ENCODE measurements at regions not wholly inside any gene's neighbourhood (a gene's known extent, or its start where the extent isn't known, plus 50 kb on each side); places are given as distances from the start of the nearest gene placed in this dataset.
"Not testable (repeated sequence)": the region's sequence is repeated elsewhere in the genome, so short reads cannot be mapped to it uniquely, and the experiment has no call there.

DNA sequence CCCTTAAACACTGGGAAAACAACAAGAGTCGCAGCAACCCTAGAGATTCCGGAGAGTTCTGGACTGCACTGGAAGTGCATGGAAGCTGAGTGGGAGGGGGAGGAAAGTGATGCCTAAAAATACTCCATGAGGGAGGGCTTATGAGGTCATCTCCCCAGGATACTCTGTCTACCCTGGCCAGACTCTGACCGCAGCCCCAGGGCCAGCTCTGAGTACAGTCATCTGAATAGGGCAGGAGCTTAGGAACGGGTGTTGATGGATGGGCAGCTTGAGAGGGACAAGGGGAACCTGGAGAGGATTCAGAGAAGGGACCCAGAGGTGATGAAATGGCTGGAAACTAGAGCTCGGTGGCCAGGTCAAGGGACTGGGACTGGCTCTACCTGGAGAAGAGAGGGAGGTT is 79.3 kb upstream of the IGFBP5 start:
- peak; percentile 76 for DNase-seq

GRCh38 chr2:216774180-216774579 is 78.8 kb upstream of the IGFBP5 start:
- peak; percentile 27 for DNase-seq

GRCh38 chr2:216773072-216773471 is 77.7 kb upstream of the IGFBP5 start:
- DNase-seq = no peak

DNA sequence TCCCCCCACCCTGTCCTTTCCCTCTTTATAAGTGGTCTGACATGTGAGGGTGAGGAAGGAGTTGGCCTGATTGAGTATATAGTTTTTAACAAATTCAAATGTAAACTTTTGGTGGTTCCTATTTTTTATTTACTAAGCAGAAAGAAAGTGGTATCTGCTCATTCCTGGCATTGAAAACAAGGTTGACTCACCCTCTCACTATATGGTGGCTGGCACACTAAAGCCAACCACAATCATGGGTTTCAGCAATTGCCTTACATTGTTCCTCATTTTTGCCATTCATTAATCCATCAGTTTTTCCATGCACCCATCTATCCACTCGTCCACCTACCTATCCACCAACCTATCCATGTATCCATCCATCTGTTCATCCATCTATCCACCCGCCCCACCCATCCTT is 75.4 kb upstream of the IGFBP5 start:
- DNase-seq = no peak

GRCh38 chr2:216770050-216770449 is 74.7 kb upstream of the IGFBP5 start:
- no peak for DNase-seq

DNA sequence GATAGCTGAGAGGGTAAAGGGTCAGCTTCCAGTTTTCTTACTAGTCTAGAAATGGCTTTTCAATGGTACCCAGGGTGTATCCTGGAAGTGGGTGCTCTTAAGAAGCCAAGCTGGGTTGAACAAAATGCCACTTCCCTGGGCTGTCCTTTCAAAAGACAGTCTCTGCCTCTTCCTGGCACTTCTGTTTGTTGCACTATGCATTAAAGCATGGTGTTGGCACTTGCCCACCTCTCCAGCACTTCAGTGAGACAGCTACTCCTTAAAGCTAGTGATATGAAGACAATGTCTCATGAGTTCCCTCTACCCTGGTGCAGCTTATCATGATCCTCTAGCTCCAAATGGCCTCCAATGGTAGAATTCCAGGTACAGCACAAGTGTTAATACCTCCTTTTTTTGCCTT is 74.3 kb upstream of the IGFBP5 start:
- DNase-seq = no peak

DNA sequence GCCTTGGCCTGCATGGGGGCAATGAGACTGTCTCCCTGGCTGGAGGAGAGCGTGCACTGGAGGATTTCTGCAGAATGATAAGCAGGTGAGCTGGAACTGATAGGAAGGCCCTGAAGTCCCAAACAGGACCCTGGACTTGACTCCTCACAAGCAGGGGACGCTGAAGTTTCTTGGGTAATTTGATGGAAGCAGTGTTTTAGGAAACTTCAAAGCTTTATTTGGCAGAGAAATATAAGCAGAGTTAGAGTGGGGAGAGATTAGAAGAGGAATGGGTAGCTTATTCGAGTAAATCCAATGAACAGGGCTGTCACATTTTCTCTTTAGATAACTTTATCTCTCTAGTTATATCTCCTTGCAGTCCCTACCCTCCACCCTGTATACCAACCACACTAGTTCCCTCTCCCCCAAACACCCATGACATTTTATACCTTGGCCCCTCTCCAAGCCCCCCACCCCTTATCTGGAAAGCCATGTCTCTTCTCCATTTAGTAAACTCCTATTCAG is 73.6 kb upstream of the IGFBP5 start:
- no peak for DNase-seq

- DNase-seq = no peak
Measured at GRCh38 chr2:216765761-216766262, 70.5 kb upstream of the IGFBP5 start.

DNA sequence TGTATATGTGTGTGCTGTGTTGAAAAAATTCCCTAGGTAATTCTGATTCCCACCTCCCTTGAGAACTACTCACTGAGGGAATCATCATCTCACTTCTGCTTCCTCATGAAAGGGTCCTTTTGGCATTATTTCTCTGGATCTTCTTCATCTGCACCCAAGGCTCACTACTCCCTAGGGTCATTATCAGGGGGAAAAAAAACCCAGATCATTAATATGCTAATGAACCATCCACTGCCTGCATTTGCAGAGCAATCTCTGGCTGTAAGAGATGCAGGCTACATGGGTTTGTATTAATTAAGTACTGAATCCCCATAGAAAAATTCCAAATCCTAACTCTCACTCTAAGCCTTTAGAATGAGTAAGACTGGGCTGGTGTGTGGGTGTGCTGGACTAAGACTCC is 68.0 kb upstream of the IGFBP5 start:
- DNase-seq = no peak

DNA sequence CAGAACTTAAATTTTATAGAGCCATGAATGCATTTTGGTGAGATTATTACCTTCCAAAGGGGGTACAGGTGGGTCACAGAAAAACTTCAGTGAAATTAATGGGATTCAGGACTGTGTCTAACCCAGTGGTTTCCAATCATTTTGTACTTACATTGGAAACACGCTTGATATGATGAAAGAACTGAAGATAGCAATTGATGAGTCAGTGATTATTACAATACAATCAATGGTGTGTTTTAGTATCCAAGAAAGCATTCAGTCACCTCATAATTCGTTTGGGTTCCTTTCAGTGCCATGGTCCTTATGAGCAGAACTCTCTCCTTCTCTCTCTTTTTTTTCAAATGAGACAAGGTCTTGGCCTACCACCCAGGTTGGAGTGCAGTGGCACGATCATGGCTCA is 66.5 kb upstream of the IGFBP5 start:
- no peak for DNase-seq

DNA sequence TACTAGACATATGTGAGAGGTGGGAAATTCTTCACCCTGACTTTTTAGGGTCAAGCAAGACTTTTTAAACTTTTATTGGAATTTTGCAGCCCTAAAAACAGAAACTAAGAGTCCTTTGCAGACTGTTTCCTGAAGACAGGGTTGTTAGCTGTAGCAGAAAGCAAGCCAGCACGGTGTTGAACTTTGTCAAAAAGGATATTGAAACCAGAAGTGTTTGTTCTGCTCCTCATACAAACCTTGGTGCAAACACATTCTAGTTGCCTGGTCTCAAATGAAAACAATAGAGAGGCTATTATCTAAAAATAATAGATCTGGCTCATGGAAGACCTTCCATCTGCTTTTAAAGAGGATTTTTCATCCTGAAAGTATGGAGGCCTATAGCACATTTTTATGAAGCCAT is 65.8 kb upstream of the IGFBP5 start:
- DNase-seq = no peak

DNA sequence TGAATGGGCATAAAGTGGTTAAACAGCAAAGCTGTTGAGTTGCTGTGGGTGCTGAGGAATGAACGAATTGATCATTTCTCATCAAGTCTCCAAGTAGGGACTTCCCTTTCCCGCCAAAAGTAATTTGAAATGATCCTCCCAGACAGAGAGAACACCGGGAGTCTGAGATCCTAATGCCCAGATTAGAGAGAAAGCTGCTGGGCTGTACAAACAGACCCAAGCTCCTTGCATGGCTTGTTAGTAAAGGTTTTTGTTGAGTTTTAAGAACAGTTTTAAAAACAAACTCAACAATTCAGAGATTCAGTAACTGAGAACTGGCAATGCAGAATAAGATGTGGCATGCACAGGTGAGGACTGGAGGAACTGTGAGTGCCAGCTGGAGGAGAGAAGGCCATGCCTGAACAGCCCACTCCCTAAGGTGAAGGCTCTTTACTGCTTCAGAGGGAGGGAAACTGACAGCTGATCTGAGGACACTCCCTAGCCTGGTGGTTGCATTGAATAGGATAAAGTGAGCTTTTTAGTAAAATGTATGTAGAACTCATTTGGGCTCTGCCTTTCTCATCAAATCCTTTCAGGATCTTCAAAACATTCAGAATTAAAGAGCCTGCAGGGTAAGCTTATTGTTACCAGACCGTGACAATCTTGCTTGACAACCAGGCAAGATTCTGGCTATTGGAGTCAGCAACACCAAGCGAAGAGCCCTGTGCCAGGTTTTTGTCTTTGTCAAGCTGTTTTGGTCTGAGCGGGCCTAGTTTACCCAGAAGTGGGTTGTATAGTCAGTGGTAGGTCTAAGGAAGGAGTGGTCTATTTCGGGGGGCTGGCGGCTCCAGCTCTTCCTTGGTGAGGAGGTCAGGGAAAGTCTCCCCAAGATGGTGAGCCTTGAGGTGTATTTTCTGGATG is 63.2 kb upstream of the IGFBP5 start:
- no peak for DNase-seq

DNA sequence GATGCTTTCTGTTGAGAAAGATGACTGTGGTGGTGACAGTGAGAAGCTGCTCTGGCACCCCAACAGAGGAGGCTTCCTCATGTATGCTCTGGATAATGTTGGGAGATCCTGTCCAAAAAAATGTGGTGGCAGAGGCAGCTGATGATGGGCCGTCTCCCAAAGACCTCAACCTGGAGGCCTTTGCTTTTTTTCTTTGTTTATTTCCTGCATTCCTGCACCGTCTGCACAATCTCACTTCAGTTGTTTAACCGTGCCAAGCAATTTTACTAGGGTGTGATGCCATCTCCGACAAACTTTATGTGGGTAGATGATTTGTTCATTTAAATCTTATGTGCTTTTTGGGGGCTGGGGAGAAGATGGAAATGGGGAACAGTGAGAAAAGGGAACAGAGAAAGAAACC is 62.2 kb upstream of the IGFBP5 start:
- DNase-seq = no peak

- no peak for DNase-seq
Measured at GRCh38 chr2:216756435-216756834, 61.1 kb upstream of the IGFBP5 start.

DNA sequence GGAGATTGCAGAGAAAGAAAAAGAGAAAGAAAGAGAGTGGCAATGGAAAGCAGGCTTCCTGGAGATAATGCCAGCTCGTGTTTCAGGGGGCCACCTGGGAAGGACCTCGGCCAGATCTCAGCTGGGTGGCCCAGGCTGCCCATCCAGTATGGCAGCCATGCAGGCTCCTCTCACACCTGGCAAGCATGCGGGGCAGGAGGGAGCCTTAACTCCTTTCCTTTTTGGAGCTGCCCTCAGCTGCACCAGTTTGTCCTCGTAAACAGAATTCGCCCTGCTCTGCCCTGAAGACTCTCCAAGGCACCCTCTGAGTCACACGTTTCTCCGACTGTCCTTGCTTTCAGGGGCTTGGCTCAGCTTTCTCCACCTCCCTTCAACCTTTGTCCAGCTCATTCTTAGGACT is 59.5 kb upstream of the IGFBP5 start:
- no peak for DNase-seq

GRCh38 chr2:216754336-216754735 is 59.0 kb upstream of the IGFBP5 start:
- no peak for DNase-seq

DNA sequence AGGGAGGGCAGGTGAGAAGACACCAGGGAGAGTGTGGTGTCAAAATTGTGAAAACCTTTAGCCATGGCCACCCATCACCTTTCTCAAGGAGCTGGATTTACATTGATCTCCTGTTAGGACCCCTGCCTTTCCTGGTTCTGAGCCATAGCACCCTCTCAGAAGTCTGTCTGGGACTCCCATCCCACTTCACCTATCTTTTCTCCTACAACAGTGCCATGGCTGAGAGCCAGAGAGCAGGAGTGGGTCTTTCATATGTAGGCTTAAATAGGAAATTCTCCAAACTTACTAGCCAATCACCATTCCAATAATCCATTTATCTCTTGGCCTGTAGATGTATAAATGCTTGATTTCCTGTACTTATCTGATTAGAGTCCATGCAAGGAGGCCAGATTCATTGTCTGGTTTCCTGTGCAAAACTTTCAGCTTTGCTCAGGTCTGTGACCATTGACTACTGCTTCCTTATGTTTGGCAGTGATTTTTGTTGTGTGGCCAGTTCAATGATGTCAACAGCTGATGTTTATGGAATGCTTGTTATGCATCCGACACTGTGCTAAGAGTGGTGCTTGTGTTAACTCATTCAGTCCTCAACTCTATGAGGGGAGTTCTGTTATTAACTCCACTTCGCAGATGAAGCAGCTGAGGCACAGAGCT is 57.6 kb upstream of the IGFBP5 start:
- DNase-seq = no peak

- DNase-seq = not testable (repeated sequence)
Measured at GRCh38 chr2:216750750-216751149, 55.4 kb upstream of the IGFBP5 start.

- not testable (repeated sequence) for DNase-seq
Measured at GRCh38 chr2:216746268-216746667, 50.9 kb upstream of the IGFBP5 start.

- no peak for DNase-seq
Measured at GRCh38 chr2:216745453-216745852, 50.1 kb upstream of the IGFBP5 start.
